HEK293 (cell line): ENCODE measurements at regions not wholly inside any gene's neighbourhood (a gene's known extent, or its start where the extent isn't known, plus 50 kb on each side); places are given as distances from the start of the nearest gene placed in this dataset.

Experiments used
- CTCF ChIA-PET: fragments of 350-600 bp; formaldehyde crosslinking; extraction: SDS; loops from one replicate; lab custom pipeline; 2021; ENCODE audit warnings: antibody characterized with exemption; lab: Yijun Ruan, JAX
- POLR2A ChIA-PET: fragments of 300-600 bp; formaldehyde crosslinking; extraction: SDS; loops from one replicate; lab custom pipeline; 2020; ENCODE audit warnings: antibody characterized with exemption, inconsistent platforms; lab: Yijun Ruan, JAX
- H3K27ac ChIP-seq: fragments of 200-500 bp; sonication (Bioruptor generic); 2 replicates; pipeline ENCODE4 v1.5.1; 2014; ENCODE audit warnings: low read depth, low read length, control low read depth, inconsistent platforms; ENCODE audit errors: extremely low read depth
- H3K36me3 ChIP-seq, 2 experiments: fragments of 200-500 bp in 1 of 2; sonication (Bioruptor generic) in 1 of 2; 1 replicate in 1 of 2; 2 replicates in 1 of 2; pipeline ENCODE4 v1.5.1; 2014 to 2017; ENCODE audit warnings: inconsistent platforms in 2 of 2, low read length in 2 of 2; ENCODE audit not compliant: control insufficient read depth in 2 of 2, insufficient read depth in 1 of 2
- H3K4me1 ChIP-seq: fragments of 200-500 bp; sonication (Bioruptor generic); 2 replicates; pipeline ENCODE4 v1.5.1; 2014; ENCODE audit warnings: mild to moderate bottlenecking, low read length, inconsistent platforms; ENCODE audit not compliant: control insufficient read depth, insufficient read depth
- H3K4me3 ChIP-seq: 2 replicates; pipeline ENCODE4 v1.5.1; 2011; ENCODE audit warnings: low read depth, mild to moderate bottlenecking, control low read depth, low read length, moderate library complexity
- H3K9me3 ChIP-seq: fragments of 200-500 bp; sonication (Bioruptor generic); 2 replicates; pipeline ENCODE4 v1.5.1; 2014; ENCODE audit warnings: low read depth, low read length, inconsistent platforms; ENCODE audit not compliant: control insufficient read depth, insufficient read depth
- GLI2 ChIP-seq: fragments of 450-650 bp; formaldehyde crosslinking; IDR thresholded peaks from 2 replicates; pipeline ENCODE4; 2017; ENCODE audit warnings: missing biosample characterization, missing genetic modification characterization, low read depth, borderline replicate concordance
- KLF16 ChIP-seq: fragments of 450-650 bp; formaldehyde crosslinking; IDR thresholded peaks from 2 replicates; pipeline ENCODE4 v1.5.1; 2017; ENCODE audit warnings: missing biosample characterization, missing genetic modification characterization
- KLF7 ChIP-seq: fragments of 450-650 bp; formaldehyde crosslinking; IDR thresholded peaks from 2 replicates; pipeline ENCODE4 v1.5.1; 2016; ENCODE audit warnings: missing biosample characterization, missing genetic modification characterization, borderline replicate concordance
- MZF1 ChIP-seq: fragments of 450-650 bp; formaldehyde crosslinking; IDR thresholded peaks from 2 replicates; pipeline ENCODE4 v1.5.1; 2017; ENCODE audit warnings: missing biosample characterization, missing genetic modification characterization, borderline replicate concordance
- SALL2 ChIP-seq: fragments of 450-650 bp; formaldehyde crosslinking; IDR thresholded peaks from 2 replicates; pipeline ENCODE4 v1.5.0; 2017; ENCODE audit warnings: missing biosample characterization, mild to moderate bottlenecking, missing genetic modification characterization, borderline replicate concordance
- YY2 ChIP-seq: fragments of 450-650 bp; formaldehyde crosslinking; IDR thresholded peaks from 2 replicates; pipeline ENCODE4 v1.5.1; 2016; ENCODE audit warnings: missing biosample characterization, missing genetic modification characterization
- ZBTB20 ChIP-seq: fragments of 450-650 bp; formaldehyde crosslinking; IDR thresholded peaks from 2 replicates; pipeline ENCODE4 v1.5.1; 2016; ENCODE audit warnings: missing biosample characterization, missing genetic modification characterization
- ZBTB44 ChIP-seq: fragments of 450-650 bp; IDR thresholded peaks from 2 replicates; pipeline ENCODE4 v1.5.1; 2018; ENCODE audit warnings: missing biosample characterization, mild to moderate bottlenecking, missing genetic modification characterization
- ZBTB48 ChIP-seq: fragments of 450-650 bp; formaldehyde crosslinking; IDR thresholded peaks from 2 replicates; pipeline ENCODE4 v1.5.1; 2016; ENCODE audit warnings: missing biosample characterization, missing genetic modification characterization
- ZFP3 ChIP-seq: fragments of 450-650 bp; formaldehyde crosslinking; IDR thresholded peaks from 2 replicates; pipeline ENCODE4 v1.5.1; 2016; ENCODE audit warnings: low read depth, missing biosample characterization, missing genetic modification characterization
- ZFP41 ChIP-seq: fragments of 450-650 bp; formaldehyde crosslinking; IDR thresholded peaks from 2 replicates; pipeline ENCODE4 v1.5.1; 2016; ENCODE audit warnings: missing biosample characterization, missing genetic modification characterization, borderline replicate concordance
- ZNF114 ChIP-seq: fragments of 450-650 bp; formaldehyde crosslinking; IDR thresholded peaks from 2 replicates; pipeline ENCODE4 v1.5.0; 2017; ENCODE audit warnings: missing biosample characterization, missing genetic modification characterization
- ZNF184 ChIP-seq: fragments of 450-650 bp; IDR thresholded peaks from 2 replicates; pipeline ENCODE4 v1.5.1; 2018; ENCODE audit warnings: missing biosample characterization, mild to moderate bottlenecking, missing genetic modification characterization
- ZNF211 ChIP-seq: fragments of 450-650 bp; formaldehyde crosslinking; IDR thresholded peaks from 2 replicates; pipeline ENCODE4 v1.5.1; 2016; ENCODE audit warnings: low read depth, missing biosample characterization, missing genetic modification characterization
- ZNF239 ChIP-seq: fragments of 450-650 bp; formaldehyde crosslinking; IDR thresholded peaks from 2 replicates; pipeline ENCODE4 v1.5.1; 2016; ENCODE audit warnings: missing biosample characterization, missing genetic modification characterization
- ZNF274 ChIP-seq, 2 experiments: fragments of 200-500 bp in 1 of 2; fragments of 450-650 bp in 1 of 2; sonication (Bioruptor generic) in 1 of 2; formaldehyde crosslinking in 1 of 2; IDR thresholded peaks; 2 replicates each; pipeline versions ENCODE4 v1.5.1 to v1.6.1; 2014 to 2016; ENCODE audit warnings: borderline replicate concordance in 1 of 2, inconsistent platforms in 1 of 2, low read length in 1 of 2, missing biosample characterization in 1 of 2, missing genetic modification characterization in 1 of 2
- ZNF292 ChIP-seq: fragments of 450-650 bp; formaldehyde crosslinking; IDR thresholded peaks from 2 replicates; pipeline ENCODE4 v1.5.1; 2016; ENCODE audit warnings: low read depth, missing biosample characterization, missing genetic modification characterization, borderline replicate concordance
- ZNF302 ChIP-seq: fragments of 450-650 bp; formaldehyde crosslinking; IDR thresholded peaks from 2 replicates; pipeline ENCODE4 v1.5.1; 2016; ENCODE audit warnings: missing biosample characterization, missing genetic modification characterization, low read depth
- ZNF366 ChIP-seq: fragments of 450-650 bp; formaldehyde crosslinking; conservative IDR thresholded peaks from 2 replicates; pipeline ENCODE4 v1.5.1; 2016; ENCODE audit warnings: missing biosample characterization, missing genetic modification characterization
- ZNF37A ChIP-seq: fragments of 450-650 bp; IDR thresholded peaks from 2 replicates; pipeline ENCODE4 v1.5.1; 2018; ENCODE audit warnings: missing biosample characterization, missing genetic modification characterization
- ZNF404 ChIP-seq: fragments of 450-650 bp; formaldehyde crosslinking; IDR thresholded peaks from 2 replicates; pipeline ENCODE4 v1.5.1; 2017; ENCODE audit warnings: missing biosample characterization, missing genetic modification characterization
- ZNF501 ChIP-seq: fragments of 450-650 bp; formaldehyde crosslinking; IDR thresholded peaks from 2 replicates; pipeline ENCODE4 v1.5.1; 2016; ENCODE audit warnings: missing biosample characterization, missing genetic modification characterization
- ZNF580 ChIP-seq: fragments of 450-650 bp; formaldehyde crosslinking; IDR thresholded peaks from 2 replicates; pipeline ENCODE4 v1.5.1; 2016; ENCODE audit warnings: missing biosample characterization, missing genetic modification characterization
- ZNF600 ChIP-seq: fragments of 450-650 bp; formaldehyde crosslinking; IDR thresholded peaks from 2 replicates; pipeline ENCODE4 v1.5.1; 2016; ENCODE audit warnings: missing biosample characterization, missing genetic modification characterization
- ZNF747 ChIP-seq: fragments of 450-650 bp; formaldehyde crosslinking; IDR thresholded peaks from 2 replicates; pipeline ENCODE4 v1.5.1; 2016; ENCODE audit warnings: missing biosample characterization, missing genetic modification characterization
- ZNF76 ChIP-seq: fragments of 450-650 bp; formaldehyde crosslinking; IDR thresholded peaks from 2 replicates; pipeline ENCODE4; 2016; ENCODE audit warnings: low read depth, missing biosample characterization, missing genetic modification characterization, borderline replicate concordance
- ZNF830 ChIP-seq: fragments of 450-650 bp; IDR thresholded peaks from 2 replicates; pipeline ENCODE4 v1.5.0; 2018; ENCODE audit warnings: missing biosample characterization, missing genetic modification characterization, low read depth, mild to moderate bottlenecking, moderate library complexity
- ZSCAN16 ChIP-seq: fragments of 450-650 bp; formaldehyde crosslinking; IDR thresholded peaks from 2 replicates; pipeline ENCODE4 v1.5.1; 2016; ENCODE audit warnings: missing biosample characterization, missing genetic modification characterization
- TF ChIP-seq, protein P1 (sequence below): IDR thresholded peaks from 2 replicates; pipeline ENCODE4 v1.6.1; 2011; ENCODE audit warnings: mild to moderate bottlenecking, low read depth, low read length, borderline replicate concordance
- TF ChIP-seq, protein P2 (sequence below): fragments of 450-650 bp; formaldehyde crosslinking; IDR thresholded peaks from 2 replicates; pipeline ENCODE4; 2016; ENCODE audit warnings: missing biosample characterization, missing genetic modification characterization

DNA sequence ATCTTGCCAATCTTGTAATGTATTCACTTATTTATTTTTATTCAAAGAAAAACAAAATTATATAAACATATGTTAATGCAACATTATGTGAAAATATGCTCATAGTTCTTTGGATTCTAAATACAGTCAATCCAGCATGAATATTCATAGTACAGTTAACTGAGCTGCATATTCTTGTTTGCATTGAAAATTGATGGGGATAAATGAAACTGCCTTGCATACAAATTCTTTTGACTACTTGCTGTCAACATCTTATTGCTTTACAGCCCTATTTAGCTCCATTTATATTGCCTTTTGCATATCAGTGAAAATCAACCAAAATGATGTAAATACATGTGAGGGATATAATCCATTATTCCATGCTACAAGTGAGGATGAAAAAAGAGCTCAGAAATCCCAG is 135.3 kb downstream of the CCER1 start (continued):
- no peak for TF ChIP-seq ZNF211 (tag by site-specific recombination)
- no peak for TF ChIP-seq ZNF302 (tag by site-specific recombination)
- no peak for TF ChIP-seq ZNF274 (IDR thresholded peaks at IDR 0.05; ENCODE audit: low read length)
- TF ChIP-seq ZNF274 (tag by site-specific recombination; IDR thresholded peaks at IDR 0.05; ENCODE audit: borderline replicate concordance), result no peak
- no peak for TF ChIP-seq SALL2 (tag by site-specific recombination)
- TF ChIP-seq KLF16 (tag by site-specific recombination), result no peak
- no peak for TF ChIP-seq ZNF76 (tag by site-specific recombination)

DNA sequence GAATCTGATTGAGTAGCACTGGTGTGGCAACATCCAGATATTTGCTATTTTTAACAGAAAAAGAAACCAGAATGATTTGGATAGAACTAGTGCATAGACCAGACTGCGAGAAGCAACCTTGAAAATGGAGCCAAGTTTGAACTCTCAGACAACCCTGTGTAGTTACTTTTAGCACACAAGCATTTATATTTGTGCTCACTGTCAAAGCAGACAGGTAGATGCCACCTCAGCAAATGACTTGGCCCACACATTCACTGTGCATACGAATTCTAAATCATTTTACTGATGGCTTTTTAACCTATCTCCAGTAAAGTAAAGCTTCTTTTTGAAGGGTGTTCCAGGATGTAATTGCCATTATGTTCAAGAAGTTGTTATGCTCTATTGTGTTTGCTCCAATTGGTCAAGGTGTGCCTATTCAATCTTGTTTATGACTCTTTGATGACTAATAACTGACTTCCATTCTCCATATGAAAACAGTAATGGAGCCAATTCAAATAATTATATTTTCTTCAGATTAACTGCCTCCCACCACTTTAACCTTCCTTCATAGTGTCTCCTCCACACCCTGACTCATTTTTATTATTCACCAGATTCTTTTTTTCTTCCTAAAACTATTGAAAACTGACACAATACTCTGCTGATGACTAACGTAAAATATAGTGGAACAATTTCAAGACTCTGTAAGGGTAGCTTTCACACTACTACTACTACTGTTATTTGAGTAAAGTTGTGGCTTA is 138.5 kb downstream of the CCER1 start:
- POLR2A ChIA-PET, result no interaction called here
- TF ChIP-seq MZF1 (tag by site-specific recombination), result no peak
- TF ChIP-seq ZNF404 (tag by site-specific recombination), result no peak
- no peak for TF ChIP-seq ZFP3 (tag by site-specific recombination)
- no peak overlapping the region for H3K4me3 ChIP-seq
- CTCF ChIA-PET, result no interaction called here
- no peaks in the 10 kb centered on the region for H3K36me3 ChIP-seq
- no peaks in the 10 kb centered on the region for H3K9me3 ChIP-seq
- H3K4me1 ChIP-seq, result no peaks in the 10 kb centered on the region
- H3K27ac ChIP-seq, result no peak overlapping the region

DNA sequence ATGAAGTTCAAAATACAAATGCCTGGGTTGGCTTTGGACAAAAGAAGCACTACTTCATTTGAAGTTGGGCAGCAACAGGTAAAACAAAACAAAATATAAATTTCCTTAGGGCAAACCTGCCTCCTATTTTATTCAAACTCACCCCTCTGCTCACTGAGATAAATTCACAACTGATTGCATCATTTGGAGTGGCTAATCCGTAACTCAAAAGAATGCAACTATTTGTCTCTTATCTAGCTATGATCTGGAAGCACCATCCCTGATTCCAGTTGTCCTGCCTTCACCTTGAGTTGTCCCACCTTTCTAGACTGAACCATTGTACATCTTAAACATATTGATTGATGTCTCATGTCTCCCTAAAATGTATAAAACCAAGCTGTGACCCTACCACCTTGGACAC is 145.0 kb downstream of the CCER1 start:
- H3K9me3 ChIP-seq, result no peaks in the 10 kb centered on the region

GRCh38 chr12:90808568-90808967 is 146.4 kb downstream of the CCER1 start:
- ChIA-PET POLR2A (no interaction called here), CTCF (no interaction called here)
- TF ChIP-seq ZNF292 (tag by site-specific recombination), result no peak
- TF ChIP-seq GLI2 (tag by site-specific recombination), result no peak
- TF ChIP-seq ZNF580 (tag by site-specific recombination), result no peak
- TF ChIP-seq, protein P1, sequence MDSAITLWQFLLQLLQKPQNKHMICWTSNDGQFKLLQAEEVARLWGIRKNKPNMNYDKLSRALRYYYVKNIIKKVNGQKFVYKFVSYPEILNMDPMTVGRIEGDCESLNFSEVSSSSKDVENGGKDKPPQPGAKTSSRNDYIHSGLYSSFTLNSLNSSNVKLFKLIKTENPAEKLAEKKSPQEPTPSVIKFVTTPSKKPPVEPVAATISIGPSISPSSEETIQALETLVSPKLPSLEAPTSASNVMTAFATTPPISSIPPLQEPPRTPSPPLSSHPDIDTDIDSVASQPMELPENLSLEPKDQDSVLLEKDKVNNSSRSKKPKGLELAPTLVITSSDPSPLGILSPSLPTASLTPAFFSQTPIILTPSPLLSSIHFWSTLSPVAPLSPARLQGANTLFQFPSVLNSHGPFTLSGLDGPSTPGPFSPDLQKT, result no peak
- no peak for TF ChIP-seq ZSCAN16 (tag by site-specific recombination)
- TF ChIP-seq ZNF501 (tag by site-specific recombination), result no peak
- TF ChIP-seq ZNF114, result no peak
- TF ChIP-seq ZNF37A, result no peak
- no peak for TF ChIP-seq ZNF366 (tag by site-specific recombination)
- no peak for TF ChIP-seq ZNF600 (tag by site-specific recombination)

More for the DNA sequence above, 145.0 kb downstream of the CCER1 start:
- no peaks in the 10 kb centered on the region for H3K36me3 ChIP-seq
- H3K4me3 ChIP-seq, result no peak overlapping the region
- no peak overlapping the region for H3K27ac ChIP-seq
- TF ChIP-seq ZBTB48 (tag by site-specific recombination) (no peak), ZNF830 (tag by site-specific recombination) (no peak), ZBTB44 (tag by site-specific recombination) (no peak), KLF7 (no peak), ZBTB20 (tag by site-specific recombination) (no peak), ZNF184 (no peak), ZNF747 (tag by site-specific recombination) (no peak), ZFP41 (tag by site-specific recombination) (no peak), YY2 (no peak), ZNF239 (tag by site-specific recombination) (no peak)
- TF ChIP-seq, protein P2, sequence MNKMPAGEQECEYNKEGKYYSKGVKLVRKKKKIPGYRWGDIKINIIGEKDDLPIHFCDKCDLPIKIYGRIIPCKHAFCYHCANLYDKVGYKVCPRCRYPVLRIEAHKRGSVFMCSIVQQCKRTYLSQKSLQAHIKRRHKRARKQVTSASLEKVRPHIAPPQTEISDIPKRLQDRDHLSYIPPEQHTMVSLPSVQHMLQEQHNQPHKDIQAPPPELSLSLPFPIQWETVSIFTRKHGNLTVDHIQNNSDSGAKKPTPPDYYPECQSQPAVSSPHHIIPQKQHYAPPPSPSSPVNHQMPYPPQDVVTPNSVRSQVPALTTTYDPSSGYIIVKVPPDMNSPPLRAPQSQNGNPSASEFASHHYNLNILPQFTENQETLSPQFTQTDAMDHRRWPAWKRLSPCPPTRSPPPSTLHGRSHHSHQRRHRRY (tag by site-specific recombination), result no peak
- POLR2A ChIA-PET, result no interaction called here
- CTCF ChIA-PET, result interaction anchor here (0.7 kb wide), 1 partner anchor 181 kb away, joined by 3 read pairs; no protein-coding TSS in a partner anchor
- no peaks in the 10 kb centered on the region for H3K4me1 ChIP-seq

More at GRCh38 chr12:90808568-90808967, 146.4 kb downstream of the CCER1 start:
- H3K4me3 ChIP-seq, result no peak overlapping the region
- no peak overlapping the region for H3K27ac ChIP-seq
- no peaks in the 10 kb centered on the region for H3K9me3 ChIP-seq
- no peaks in the 10 kb centered on the region for H3K36me3 ChIP-seq
- H3K4me1 ChIP-seq, result no peaks in the 10 kb centered on the region
